Endothelial cell of umbilical vein (primary cell): ENCODE measurements at regions not wholly inside any gene's neighbourhood (a gene's known extent, or its start where the extent isn't known, plus 50 kb on each side); places are given as distances from the start of the nearest gene placed in this dataset.

Experiments used
- BruUV-seq: library from RNA; stranded (reverse); fragments of 400-500 nt; replicated peaks from 2 replicates; lab custom pipeline; 2021; lab: Mats Ljungman, UMichigan
- CTCF ChIA-PET: fragments of 300-600, 350-600 bp; sonication (Branson Sonifier 250); formaldehyde crosslinking; loops from one replicate; lab custom pipeline; 2021; ENCODE audit warnings: antibody characterized with exemption, inconsistent platforms; lab: Charles Lee
- POLR2A ChIA-PET: fragments of 300-600, 350-600 bp; sonication (Branson Sonifier 250); formaldehyde crosslinking; loops from one replicate; lab custom pipeline; 2021; ENCODE audit warnings: antibody characterized with exemption, inconsistent platforms; lab: Charles Lee
- DNase-seq: peaks from one replicate; pipeline ENCODE4 v3.0.0-alpha.2; 2011; ENCODE audit warnings: low read depth, low spot score
- FAIRE-seq: peaks from 2 replicates; lab custom pipeline; 2011; peaks lifted over from hg19 to GRCh38; lab: Jason Lieb, UNC
- H2AFZ ChIP-seq: 2 replicates; pipeline ENCODE4 v1.6.0; 2012; ENCODE audit warnings: low read depth, low read length, control low read depth, inconsistent platforms
- H3K27ac ChIP-seq: 2 replicates; pipeline ENCODE4 v1.5.1; 2011; ENCODE audit warnings: low read depth, mild to moderate bottlenecking, control low read depth, low read length, moderate library complexity; ENCODE audit not compliant: insufficient read depth
- H3K27me3 ChIP-seq, 2 experiments: 2 replicates each; pipeline versions ENCODE4 v1.6.0 to v1.6.1; 2011; ENCODE audit warnings: low read length in 2 of 2, mixed read lengths in 1 of 2; ENCODE audit not compliant: control insufficient read depth in 2 of 2, insufficient read depth in 2 of 2
- H3K36me3 ChIP-seq, 2 experiments: 2 replicates in 1 of 2; 3 replicates in 1 of 2; pipeline ENCODE4 v1.5.1; 2011; ENCODE audit warnings: low read length in 2 of 2, mild to moderate bottlenecking in 1 of 2, moderate library complexity in 1 of 2; ENCODE audit not compliant: control insufficient read depth in 2 of 2, insufficient read depth in 2 of 2; ENCODE audit errors: extremely low read depth in 1 of 2
- H3K4me1 ChIP-seq: 3 replicates; pipeline ENCODE4 v1.5.1; 2011; ENCODE audit warnings: mild to moderate bottlenecking, low read length; ENCODE audit not compliant: control insufficient read depth, insufficient read depth; ENCODE audit errors: extremely low read depth
- H3K4me2 ChIP-seq: 2 replicates; pipeline ENCODE4 v1.6.1; 2011; ENCODE audit warnings: low read length, control low read depth, mixed read lengths; ENCODE audit not compliant: insufficient read depth
- H3K4me3 ChIP-seq, 3 experiments: fragments of 200-600 bp in 1 of 3; sonication (generic), shearing (Covaris generic) in 1 of 3; replicated peaks in 1 of 3; 2 replicates each; pipeline ENCODE4 v1.5.1; 2011 to 2016; ENCODE audit warnings: control low read depth in 3 of 3, low read length in 3 of 3, mild to moderate bottlenecking in 2 of 3, inconsistent platforms in 1 of 3, low read depth in 1 of 3, moderate library complexity in 1 of 3; ENCODE audit not compliant: insufficient read depth in 1 of 3
- H3K79me2 ChIP-seq: 2 replicates; pipeline ENCODE4 v1.6.0; 2012; ENCODE audit warnings: low read length, inconsistent platforms; ENCODE audit not compliant: control insufficient read depth, insufficient read depth
- H3K9ac ChIP-seq: replicated peaks from 2 replicates; pipeline ENCODE3; 2011; ENCODE audit warnings: low read length, control low read depth; ENCODE audit not compliant: insufficient read depth; ENCODE audit errors: extremely low read depth
- H3K9me1 ChIP-seq: replicated peaks from 3 replicates; pipeline ENCODE4 v1.6.0; 2011; ENCODE audit warnings: mild to moderate bottlenecking, low read length; ENCODE audit not compliant: control insufficient read depth, insufficient read depth; ENCODE audit errors: extremely low read depth
- H3K9me3 ChIP-seq: replicated peaks from 2 replicates; pipeline ENCODE4 v1.5.1; 2012; ENCODE audit warnings: low read length, inconsistent platforms; ENCODE audit not compliant: control insufficient read depth, insufficient read depth
- H4K20me1 ChIP-seq: replicated peaks from 2 replicates; pipeline ENCODE3; 2011; ENCODE audit warnings: mild to moderate bottlenecking, low read length; ENCODE audit not compliant: control insufficient read depth, insufficient read depth; ENCODE audit errors: extremely low read depth
- CTCF ChIP-seq, 2 donors: IDR thresholded peaks; 1 replicate in 1 of 2; 2 replicates in 1 of 2; pipeline ENCODE4 v1.5.1; 2011; ENCODE audit warnings: low read length in 2 of 2, mild to moderate bottlenecking in 2 of 2, moderate library complexity in 2 of 2, control low read depth in 1 of 2, inconsistent platforms in 1 of 2, low read depth in 1 of 2; ENCODE audit not compliant: insufficient read depth in 1 of 2; ENCODE audit errors: extremely low read depth in 1 of 2
- EZH2 ChIP-seq: IDR thresholded peaks from 2 replicates; pipeline ENCODE4 v1.6.1; 2012; ENCODE audit warnings: borderline replicate concordance, low read depth, mild to moderate bottlenecking, moderate library complexity, low read length, inconsistent platforms; ENCODE audit not compliant: severe bottlenecking
- FOS ChIP-seq: IDR thresholded peaks from 2 replicates; pipeline ENCODE4 v1.6.1; 2011; ENCODE audit warnings: mild to moderate bottlenecking, low read length, moderate library complexity, borderline replicate concordance; ENCODE audit not compliant: insufficient read depth
- GATA2 ChIP-seq: IDR thresholded peaks from 2 replicates; pipeline ENCODE4 v1.7.0; 2011; ENCODE audit warnings: low read depth, mild to moderate bottlenecking, moderate library complexity, mixed read lengths, low read length; ENCODE audit not compliant: insufficient read length, insufficient read depth
- JUN ChIP-seq: IDR thresholded peaks from 2 replicates; pipeline ENCODE4 v1.6.1; 2011; ENCODE audit warnings: borderline replicate concordance, low read depth; ENCODE audit not compliant: insufficient read length, insufficient read depth
- MAX ChIP-seq: IDR thresholded peaks from 2 replicates; pipeline ENCODE4 v1.6.1; 2011; ENCODE audit not compliant: insufficient read depth, insufficient read length
- MYC ChIP-seq: IDR thresholded peaks from one replicate; pipeline ENCODE4 v1.6.1; 2011; ENCODE audit warnings: mild to moderate bottlenecking, low read depth, low read length
- POLR2A ChIP-seq: IDR thresholded peaks from 2 replicates; pipeline ENCODE4 v1.6.1; 2012; ENCODE audit warnings: low read depth, mild to moderate bottlenecking, control low read depth, low read length
- POLR2AphosphoS5 ChIP-seq: IDR thresholded peaks from 2 replicates; pipeline ENCODE4 v1.6.1; 2012; ENCODE audit warnings: low read depth, mild to moderate bottlenecking, control low read depth, low read length, moderate library complexity; ENCODE audit not compliant: insufficient read depth
- dilution Hi-C: fragments of 300-500 bp; cut with MboI; formaldehyde crosslinking; loops from one replicate; pipeline ENCODE4 v1.15.0; 2019; ENCODE audit warnings: low sequenced_read_pairs; ENCODE audit not compliant: extremely low pct_ligation_motif_present
- intact Hi-C: fragments of 100-400 bp; cut with micrococcal nuclease; formaldehyde crosslinking; loops from one replicate; pipeline ENCODE4 v1.10.0; 2022

DNA sequence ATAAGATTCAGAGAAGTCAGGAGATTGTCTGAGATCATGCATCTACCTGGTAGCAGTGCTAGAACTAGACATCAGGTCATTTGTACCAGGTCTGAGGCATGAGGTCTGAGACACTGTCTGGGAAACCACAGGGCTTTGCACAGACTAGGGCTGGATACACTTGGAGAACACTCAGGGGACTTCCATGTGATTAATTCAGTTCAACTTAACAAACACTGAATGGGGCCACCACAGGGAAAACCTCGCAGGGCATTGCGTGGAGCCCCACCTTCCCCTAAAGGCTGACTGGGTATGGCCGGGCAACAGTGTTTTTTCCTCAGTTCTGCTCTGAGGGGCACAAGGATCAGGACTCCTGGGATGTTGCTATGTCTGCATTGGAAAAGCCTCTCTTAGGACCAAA, 86.5 kb upstream of the WARS2 start:
- Histone ChIP-seq H3K9me1 (no peaks in the 10 kb centered on the region), H3K9me3 (no peaks in the 10 kb centered on the region), H3K36me3 (no peaks in the 10 kb centered on the region), H3K4me2 (no peak overlapping the region), H3K27ac (no peak overlapping the region), H3K4me1 (no peaks in the 10 kb centered on the region), H3K9ac (no peak overlapping the region), H4K20me1 (no peaks in the 10 kb centered on the region), H3K79me2 (no peaks in the 10 kb centered on the region), H3K27me3 (no peaks in the 10 kb centered on the region), H3K4me3 (no peak overlapping the region), H2AFZ (no peak overlapping the region)
- CTCF ChIA-PET, result no interaction called here
- intact Hi-C loops (no loop called here), dilution Hi-C loops (no loop called here)
- FAIRE-seq (no peak), DNase-seq (no peak)
- no TSS peak for BruUV-seq
- POLR2A ChIA-PET, result no interaction called here
- TF ChIP-seq POLR2AphosphoS5 (no peak), POLR2A (no peak), JUN (no peak), MAX (no peak), EZH2 (no peak), CTCF (IDR thresholded peaks at IDR 0.05; ENCODE audit: extremely low read depth in 1 of 2, insufficient read depth in 1 of 2, low read depth in 1 of 2, low read length in 2 of 2) (no peak), MYC (no peak), FOS (no peak), GATA2 (no peak)
